IPS-20b (cell line): ENCODE measurements at regions not wholly inside any gene's neighbourhood (a gene's known extent, or its start where the extent isn't known, plus 50 kb on each side); places are given as distances from the start of the nearest gene placed in this dataset.

Source experiments
- H3K27ac ChIP-seq: one replicate; pipeline ENCODE4 v1.5.1; 2013; ENCODE audit warnings: low read length
- H3K27me3 ChIP-seq: 2 replicates; pipeline ENCODE4 v1.6.1; 2013; ENCODE audit warnings: mild to moderate bottlenecking, low read length, inconsistent platforms; ENCODE audit not compliant: insufficient read depth
- H3K36me3 ChIP-seq: 2 replicates; pipeline ENCODE4 v1.6.1; 2013; ENCODE audit warnings: low read depth, mild to moderate bottlenecking, inconsistent platforms, low read length, moderate library complexity; ENCODE audit not compliant: insufficient read depth
- H3K4me1 ChIP-seq: 2 replicates; pipeline ENCODE4 v1.6.1; 2013; ENCODE audit warnings: mild to moderate bottlenecking, control low read depth, inconsistent platforms, low read length, moderate library complexity; ENCODE audit not compliant: insufficient read depth
- H3K4me3 ChIP-seq: 2 replicates; pipeline ENCODE4 v1.5.1; 2013; ENCODE audit warnings: mild to moderate bottlenecking, low read length, inconsistent platforms
- H3K9ac ChIP-seq: 2 replicates; pipeline ENCODE4 v1.6.1; 2013; ENCODE audit warnings: low read depth, mild to moderate bottlenecking, inconsistent platforms, low read length, moderate library complexity
- H3K9me3 ChIP-seq: 2 replicates; pipeline ENCODE4 v1.6.1; 2013; ENCODE audit warnings: mild to moderate bottlenecking, low read depth, low read length, inconsistent platforms; ENCODE audit not compliant: insufficient read depth

GRCh38 chr14:42353315-42353714 lies 746.6 kb downstream of the LRFN5 start:
- Histone ChIP-seq H3K9me3 (no peaks in the 10 kb centered on the region), H3K27ac (no peak overlapping the region), H3K27me3 (no peaks in the 10 kb centered on the region), H3K9ac (no peak overlapping the region), H3K4me1 (no peaks in the 10 kb centered on the region), H3K4me3 (no peak overlapping the region), H3K36me3 (no peaks in the 10 kb centered on the region)

GRCh38 chr14:42335918-42336317 lies 729.2 kb downstream of the LRFN5 start:
- H3K36me3 ChIP-seq, result no peaks in the 10 kb centered on the region
- peaks cover 39% of the 10 kb centered on the region; the same call in 1 of the 2 replicates for H3K27me3 ChIP-seq
- no peak overlapping the region for H3K9ac ChIP-seq
- peaks cover 11% of the 10 kb centered on the region; the same call in 1 of the 2 replicates for H3K4me1 ChIP-seq
- peak overlapping the region; percentile 51; the same call in 1 of the 2 replicates for H3K4me3 ChIP-seq
- no peaks in the 10 kb centered on the region; the same call in 1 of the 2 replicates for H3K9me3 ChIP-seq
- H3K27ac ChIP-seq, result no peak overlapping the region

- peaks cover 39% of the 10 kb centered on the region; the same call in 1 of the 2 replicates for H3K27me3 ChIP-seq
- H3K9me3 ChIP-seq, result no peaks in the 10 kb centered on the region; the same call in 1 of the 2 replicates
Measured at GRCh38 chr14:42334931-42335330, 728.3 kb downstream of the LRFN5 start.

GRCh38 chr14:42323426-42323825 lies 716.8 kb downstream of the LRFN5 start:
- Histone ChIP-seq H3K4me1 (no peaks in the 10 kb centered on the region), H3K9ac (no peak overlapping the region), H3K36me3 (no peaks in the 10 kb centered on the region), H3K9me3 (peaks cover 20% of the 10 kb centered on the region), H3K27ac (no peak overlapping the region), H3K4me3 (no peak overlapping the region), H3K27me3 (no peaks in the 10 kb centered on the region)

More at GRCh38 chr14:42334931-42335330, 728.3 kb downstream of the LRFN5 start:
- Histone ChIP-seq H3K36me3 (no peaks in the 10 kb centered on the region), H3K4me1 (peaks cover 11% of the 10 kb centered on the region; the same call in 1 of the 2 replicates), H3K9ac (no peak overlapping the region), H3K4me3 (no peak overlapping the region), H3K27ac (no peak overlapping the region)

- Histone ChIP-seq H3K36me3 (no peaks in the 10 kb centered on the region), H3K4me1 (no peaks in the 10 kb centered on the region), H3K27ac (no peak overlapping the region), H3K9me3 (peaks cover 20% of the 10 kb centered on the region), H3K9ac (no peak overlapping the region), H3K27me3 (no peaks in the 10 kb centered on the region), H3K4me3 (no peak overlapping the region)
Measured at GRCh38 chr14:42322531-42323284, 716.0 kb downstream of the LRFN5 start.

- H3K27ac ChIP-seq, result no peak overlapping the region
- no peak overlapping the region for H3K9ac ChIP-seq
- peaks cover 14% of the 10 kb centered on the region for H3K9me3 ChIP-seq
- H3K36me3 ChIP-seq, result no peaks in the 10 kb centered on the region
- no peak overlapping the region for H3K4me3 ChIP-seq
- H3K4me1 ChIP-seq, result no peaks in the 10 kb centered on the region
- H3K27me3 ChIP-seq, result no peaks in the 10 kb centered on the region
Measured at GRCh38 chr14:42319996-42320395, 713.3 kb downstream of the LRFN5 start.

GRCh38 chr14:42316693-42317092 lies 710.0 kb downstream of the LRFN5 start:
- Histone ChIP-seq H3K9ac (no peak overlapping the region), H3K36me3 (no peaks in the 10 kb centered on the region), H3K9me3 (peaks cover 35% of the 10 kb centered on the region), H3K27ac (no peak overlapping the region), H3K27me3 (no peaks in the 10 kb centered on the region), H3K4me1 (no peaks in the 10 kb centered on the region), H3K4me3 (no peak overlapping the region)

- no peak overlapping the region for H3K27ac ChIP-seq
- H3K36me3 ChIP-seq, result no peaks in the 10 kb centered on the region
- H3K9me3 ChIP-seq, result peaks cover 49% of the 10 kb centered on the region
- H3K9ac ChIP-seq, result no peak overlapping the region
- no peaks in the 10 kb centered on the region for H3K4me1 ChIP-seq
- H3K27me3 ChIP-seq, result no peaks in the 10 kb centered on the region
- no peak overlapping the region for H3K4me3 ChIP-seq
Measured at GRCh38 chr14:42311876-42312275, 705.2 kb downstream of the LRFN5 start.

- no peaks in the 10 kb centered on the region for H3K27me3 ChIP-seq
- no peaks in the 10 kb centered on the region for H3K4me1 ChIP-seq
- H3K9ac ChIP-seq, result no peak overlapping the region
- H3K36me3 ChIP-seq, result no peaks in the 10 kb centered on the region
- H3K9me3 ChIP-seq, result peaks cover 46% of the 10 kb centered on the region
- no peak overlapping the region for H3K27ac ChIP-seq
- H3K4me3 ChIP-seq, result no peak overlapping the region
Measured at GRCh38 chr14:42307239-42307825, 700.7 kb downstream of the LRFN5 start.

GRCh38 chr14:42299692-42300091 lies 693.0 kb downstream of the LRFN5 start:
- H3K9me3 ChIP-seq, result peaks cover 4% of the 10 kb centered on the region; the same call in 1 of the 2 replicates
- no peaks in the 10 kb centered on the region for H3K36me3 ChIP-seq
- H3K27me3 ChIP-seq, result no peaks in the 10 kb centered on the region
- no peaks in the 10 kb centered on the region for H3K4me1 ChIP-seq
- H3K4me3 ChIP-seq, result no peak overlapping the region
- H3K27ac ChIP-seq, result no peak overlapping the region
- no peak overlapping the region for H3K9ac ChIP-seq

GRCh38 chr14:42293180-42293579 lies 686.5 kb downstream of the LRFN5 start:
- no peaks in the 10 kb centered on the region for H3K4me1 ChIP-seq
- no peak overlapping the region for H3K9ac ChIP-seq
- no peaks in the 10 kb centered on the region for H3K36me3 ChIP-seq
- H3K27ac ChIP-seq, result no peak overlapping the region
- H3K9me3 ChIP-seq, result peaks cover 4% of the 10 kb centered on the region; the same call in 1 of the 2 replicates
- H3K4me3 ChIP-seq, result no peak overlapping the region
- no peaks in the 10 kb centered on the region for H3K27me3 ChIP-seq

GRCh38 chr14:42277840-42278239 lies 671.2 kb downstream of the LRFN5 start:
- Histone ChIP-seq H3K27me3 (no peaks in the 10 kb centered on the region), H3K9me3 (no peaks in the 10 kb centered on the region), H3K27ac (no peak overlapping the region), H3K9ac (no peak overlapping the region), H3K4me1 (no peaks in the 10 kb centered on the region), H3K4me3 (no peak overlapping the region), H3K36me3 (no peaks in the 10 kb centered on the region)
